ENCODE measurements at regions not wholly inside any gene's neighbourhood (a gene's known extent, or its start where the extent isn't known, plus 50 kb on each side); places are given as distances from the start of the nearest gene placed in this dataset.
"Not testable (repeated sequence)": the region's sequence is repeated elsewhere in the genome, so short reads cannot be mapped to it uniquely, and the experiment has no call there.

DNA sequence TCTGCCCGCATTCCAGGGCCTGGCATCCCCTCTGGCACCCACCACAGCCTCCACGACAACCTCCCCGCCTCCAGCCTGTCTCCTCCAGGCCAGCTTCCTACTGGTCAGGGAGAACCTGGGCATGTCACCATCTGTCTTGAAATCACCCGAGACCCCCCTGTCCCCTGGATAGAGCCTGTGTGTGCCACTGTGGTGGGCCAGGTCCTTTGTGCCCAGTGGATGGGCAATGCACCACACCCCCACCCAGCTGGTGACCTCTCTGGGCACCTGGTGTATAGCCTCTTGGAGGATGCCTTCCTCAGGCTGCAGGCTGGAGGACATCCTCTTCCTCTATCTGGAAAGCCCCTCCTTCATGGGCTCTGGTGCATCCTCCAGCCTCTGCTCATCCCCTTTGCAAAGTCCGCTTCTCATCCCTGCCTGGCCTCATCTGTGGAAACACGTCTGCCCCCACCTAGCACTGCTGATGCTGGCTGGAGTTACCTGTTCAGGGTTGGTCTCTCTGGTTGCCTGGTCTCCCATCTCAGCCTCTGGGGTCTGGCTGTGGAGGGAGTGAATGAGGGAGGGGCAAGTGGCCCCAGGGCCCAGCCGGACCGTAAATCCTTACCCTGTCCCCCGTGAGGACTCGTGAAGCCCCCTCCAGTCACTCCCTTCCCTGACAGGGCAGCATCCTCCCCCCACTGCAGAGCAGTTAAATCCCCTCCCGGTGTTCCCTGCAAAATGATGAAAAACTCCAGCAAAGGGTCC, 589.6 kb downstream of the TBC1D22A start:
- DNase-seq: no peak

GRCh38 chr22:47346287-47346686, 583.8 kb downstream of the TBC1D22A start:
- DNase-seq: not testable (repeated sequence)

DNA sequence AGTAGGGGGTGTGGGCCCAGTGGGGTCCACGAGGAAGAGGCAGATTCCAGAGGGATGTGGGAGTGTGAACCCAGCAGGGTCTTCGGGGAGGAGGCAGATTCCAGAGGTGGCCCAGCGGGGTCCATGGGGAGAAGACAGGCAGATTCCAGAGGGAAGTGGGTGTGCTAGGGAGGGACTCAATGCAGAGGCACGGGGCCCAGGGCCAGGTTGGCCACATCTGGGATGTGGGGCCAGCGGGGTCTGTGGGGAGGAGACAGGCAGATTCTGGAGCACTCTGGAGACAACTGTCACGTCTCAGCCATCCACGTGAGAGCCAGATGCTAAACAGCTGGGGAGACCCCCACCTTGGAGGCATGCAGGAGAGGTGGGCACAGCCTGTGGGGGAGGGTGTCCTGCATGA, 582.6 kb downstream of the TBC1D22A start:
- DNase-seq: no peak

GRCh38 chr22:47344414-47344813, 582.0 kb downstream of the TBC1D22A start:
- DNase-seq: no peak

GRCh38 chr22:47343611-47344010, 581.2 kb downstream of the TBC1D22A start:
- DNase-seq: no peak

DNA sequence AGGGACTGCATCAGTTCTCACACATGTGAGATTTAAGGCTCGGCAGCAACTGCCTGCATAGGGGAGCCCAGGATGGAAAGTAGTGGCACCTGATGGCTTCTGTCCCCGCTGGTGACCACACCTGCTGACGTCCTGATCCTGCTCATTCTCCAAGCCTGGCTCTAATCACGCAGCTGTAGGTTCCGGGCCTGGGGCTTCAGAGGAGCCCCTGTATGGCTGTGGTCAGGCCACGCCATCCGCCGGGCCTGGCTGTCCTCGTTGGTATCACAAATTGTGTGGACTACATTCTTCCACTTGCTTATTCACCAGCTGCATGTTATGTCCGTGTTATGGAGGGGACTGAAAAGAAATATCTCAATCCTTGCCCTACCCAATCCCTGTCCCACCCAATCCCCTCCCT, 580.0 kb downstream of the TBC1D22A start:
- no peak for DNase-seq

DNA sequence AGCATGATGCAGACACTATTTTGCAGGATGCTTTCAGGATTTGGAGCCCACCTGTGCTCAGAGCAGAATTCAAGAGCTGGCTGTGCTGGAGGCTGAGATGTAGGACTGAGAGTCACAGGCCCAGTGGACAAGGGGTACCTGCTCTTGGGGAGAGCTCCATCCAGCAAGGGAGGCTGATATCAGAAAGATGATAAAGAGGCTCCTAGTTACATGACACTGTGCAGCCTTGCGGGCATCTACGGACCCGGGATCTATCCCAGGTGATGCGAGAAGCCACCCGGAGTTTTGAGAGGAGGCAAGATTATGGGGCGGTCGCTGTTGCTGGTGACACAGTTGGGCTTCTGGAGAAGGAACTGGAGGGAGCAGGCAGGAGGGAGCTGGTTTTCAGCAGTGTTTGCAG, 579.0 kb downstream of the TBC1D22A start:
- DNase-seq: no peak

DNA sequence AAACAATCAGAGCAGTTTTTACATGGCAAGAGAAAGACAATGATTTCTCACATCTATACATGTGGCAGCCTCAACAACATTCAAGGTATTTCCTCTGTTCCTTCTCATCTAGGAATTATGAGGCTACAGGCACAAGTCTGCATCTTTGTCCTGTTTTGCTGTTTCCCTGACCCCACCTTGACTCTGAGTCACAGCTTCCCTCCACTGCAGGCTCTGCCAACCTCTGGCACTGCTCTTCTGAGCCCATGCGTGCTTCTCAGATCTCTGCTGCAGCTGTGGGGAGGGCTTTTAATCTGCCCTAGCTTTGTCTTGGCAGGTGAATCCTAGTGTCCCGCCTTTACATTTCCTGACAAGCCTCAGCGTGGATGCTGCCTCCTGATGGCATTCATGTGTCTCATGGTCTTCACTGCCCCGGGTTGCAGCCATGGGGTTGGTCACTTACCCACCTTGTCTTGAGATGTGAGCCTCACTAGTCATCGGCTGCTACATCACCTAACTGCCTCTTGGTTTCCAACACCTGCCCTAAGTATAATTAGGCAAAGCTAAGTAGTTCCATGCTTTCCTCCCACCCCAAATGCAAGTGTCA, 578.5 kb downstream of the TBC1D22A start:
- DNase-seq: no peak

DNA sequence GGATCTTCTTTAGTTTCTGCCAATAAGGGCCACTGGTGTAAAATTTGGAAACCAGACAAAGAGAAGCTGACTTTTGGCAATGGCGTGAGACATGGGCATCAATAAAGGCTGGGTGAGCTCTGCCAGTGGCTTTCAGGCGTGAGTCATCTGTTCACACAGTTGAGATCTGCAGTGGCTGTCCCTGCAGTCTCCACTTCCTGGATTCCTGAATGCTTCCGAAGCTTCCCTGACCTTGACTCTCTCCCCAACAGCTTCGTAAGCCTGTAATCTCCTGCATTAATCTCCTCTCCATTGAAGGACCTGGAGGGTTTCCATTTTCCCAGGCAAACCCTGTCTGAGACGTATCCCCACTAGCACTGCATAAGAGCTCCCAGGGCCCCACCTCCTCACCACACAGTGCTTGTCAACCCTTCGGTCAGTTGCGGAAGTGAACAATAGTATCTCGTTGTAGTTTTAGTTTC, 574.7 kb downstream of the TBC1D22A start:
- DNase-seq: peak; percentile 83 to 92

DNA sequence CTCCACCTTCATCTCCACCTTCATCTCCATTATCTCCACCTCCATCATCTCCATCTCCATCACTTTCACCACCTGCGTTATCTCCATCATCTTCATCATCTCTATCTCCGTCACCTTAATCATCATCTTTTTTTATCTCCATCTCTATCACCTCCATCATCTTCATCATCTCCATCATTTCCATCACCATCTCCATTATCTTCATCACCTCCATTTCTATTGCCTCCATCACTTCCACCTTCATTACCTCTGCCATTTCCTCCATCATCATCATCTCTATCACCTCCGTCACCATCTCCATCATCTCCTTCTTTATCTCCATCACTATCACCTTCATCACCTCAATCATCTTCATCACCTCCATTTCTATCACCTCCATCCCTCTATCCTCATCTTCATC, 573.5 kb downstream of the TBC1D22A start:
- DNase-seq: no peak

DNA sequence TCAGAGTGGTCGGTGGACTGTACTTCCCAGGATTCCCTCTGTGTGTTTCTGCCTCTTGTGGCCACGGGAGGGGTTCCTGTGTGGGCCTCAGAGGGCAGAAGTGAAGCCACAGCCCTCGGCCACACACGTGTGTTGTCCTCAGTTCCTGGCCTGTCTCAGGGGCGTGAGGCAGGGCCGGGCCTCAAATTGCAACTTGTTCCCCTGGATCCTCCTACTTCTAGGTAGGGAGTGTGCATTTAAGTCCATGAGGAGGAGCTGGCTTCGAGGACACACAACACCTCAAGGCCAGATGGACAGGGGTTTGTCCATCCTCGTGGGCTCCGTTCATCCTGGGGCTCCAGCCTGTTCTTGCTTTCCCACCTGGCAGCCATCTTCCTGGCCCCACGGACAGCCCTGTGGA, 573.0 kb downstream of the TBC1D22A start:
- no peak for DNase-seq

GRCh38 chr22:47334601-47335000, 572.2 kb downstream of the TBC1D22A start:
- no peak for DNase-seq

DNA sequence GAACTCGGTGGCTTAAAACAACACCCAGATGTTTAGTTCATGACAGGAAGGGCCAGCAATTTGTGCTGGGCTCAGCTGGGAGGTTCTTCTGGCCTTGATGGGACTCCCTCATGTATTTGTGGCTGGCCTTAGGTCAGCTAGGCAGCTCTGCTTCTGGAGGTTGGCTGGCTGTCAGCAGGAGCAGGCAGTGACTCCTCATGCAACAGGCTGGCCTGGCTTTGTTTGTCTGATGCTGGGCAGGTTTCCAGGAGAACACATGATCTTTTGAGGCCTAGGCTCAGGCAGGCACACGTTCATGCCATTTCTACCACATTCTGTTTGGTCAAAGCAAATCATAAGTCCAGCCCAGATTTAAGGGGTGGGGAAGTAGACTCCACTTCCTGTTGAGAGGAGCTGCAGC, 571.2 kb downstream of the TBC1D22A start:
- peak; percentile 42 to 70 for DNase-seq

- no peak for DNase-seq
Measured at GRCh38 chr22:47332246-47332980, 570.0 kb downstream of the TBC1D22A start.

DNA sequence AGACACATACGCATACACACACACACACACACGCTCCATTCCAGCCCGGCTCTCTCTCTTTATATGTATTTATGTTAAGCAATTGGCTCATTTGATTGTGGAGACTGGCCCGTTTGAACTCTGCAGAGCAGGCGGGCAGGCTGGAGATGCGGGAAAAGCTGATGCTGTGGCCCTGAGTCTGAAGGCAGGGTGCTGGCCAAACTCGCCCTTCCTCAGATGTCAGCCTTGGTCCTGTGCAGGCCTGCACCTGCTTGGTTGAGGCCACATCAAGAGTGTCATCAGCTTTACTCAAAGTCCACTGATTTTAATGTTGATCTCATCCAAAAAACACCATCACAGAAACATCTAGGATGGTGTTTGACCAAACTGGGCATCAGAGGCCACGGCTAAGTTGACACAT, 569.3 kb downstream of the TBC1D22A start:
- no peak for DNase-seq

DNA sequence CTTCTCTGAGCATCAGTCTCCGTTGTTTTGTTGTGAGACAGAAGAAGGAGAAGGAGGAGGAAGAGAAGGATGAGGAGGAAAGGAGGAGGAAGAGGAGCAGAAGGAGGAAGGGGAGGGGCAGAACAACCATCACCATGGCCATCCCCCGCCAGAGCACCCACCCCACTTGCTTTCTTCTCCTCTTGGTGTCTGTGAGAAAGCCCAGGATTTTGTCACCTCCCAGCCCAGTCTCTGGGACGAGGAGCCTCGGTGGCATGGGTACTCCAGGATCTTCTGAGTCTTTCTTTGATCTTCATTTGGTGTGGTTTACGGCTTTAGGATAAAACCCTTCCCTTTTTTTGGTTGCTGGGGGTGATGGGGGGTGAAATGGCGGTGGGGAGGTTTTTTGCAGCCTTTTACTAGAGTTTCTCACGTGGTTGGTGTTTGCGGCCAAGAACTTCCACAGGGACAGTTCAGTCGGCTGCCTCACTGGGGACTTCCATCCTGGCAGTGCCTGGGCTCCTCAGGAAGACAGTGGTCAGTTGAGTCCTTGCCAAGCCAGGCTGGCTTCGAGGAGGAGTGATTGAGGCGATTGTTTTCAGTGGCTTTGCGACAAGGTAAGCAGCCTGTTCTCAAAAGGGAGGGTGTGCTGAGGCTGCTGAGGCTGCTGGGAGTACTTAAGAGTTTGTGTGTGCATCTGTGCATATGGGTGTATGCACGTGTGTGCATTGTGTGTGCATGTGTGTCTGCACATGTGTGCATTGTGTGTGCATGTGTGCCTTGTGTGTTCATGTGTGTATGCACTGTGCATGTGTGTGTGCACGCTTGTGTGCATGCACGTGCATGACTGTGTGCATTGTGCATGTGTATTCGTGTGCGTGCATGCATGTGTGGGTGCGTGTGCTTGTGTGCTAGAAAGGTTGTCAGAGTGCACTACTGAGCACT, 567.5 kb downstream of the TBC1D22A start:
- no peak for DNase-seq

GRCh38 chr22:47328550-47329243, 566.2 kb downstream of the TBC1D22A start:
- DNase-seq: peak; percentile 83 to 94

- DNase-seq: no peak
Measured at GRCh38 chr22:47327241-47327640, 564.8 kb downstream of the TBC1D22A start.

DNA sequence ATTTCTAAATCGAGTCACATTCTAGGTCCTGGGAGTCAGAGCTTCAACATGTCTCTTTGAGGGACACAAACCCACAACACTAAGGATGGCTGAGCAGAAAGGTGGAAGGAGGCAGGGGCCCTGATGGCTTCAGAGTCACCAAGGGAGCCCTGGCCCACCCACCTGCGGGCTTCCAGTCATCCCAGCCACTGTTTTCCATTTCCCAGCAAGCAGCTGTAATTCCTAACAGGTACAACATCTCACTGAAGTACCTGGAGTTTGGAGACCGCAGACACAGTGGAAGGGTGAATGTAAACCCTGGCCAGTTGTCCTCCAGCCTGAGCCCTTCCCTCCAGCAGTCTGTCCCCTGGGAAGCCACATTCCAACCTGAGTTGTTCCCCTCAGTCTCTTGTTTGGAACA, 562.8 kb downstream of the TBC1D22A start:
- no peak for DNase-seq

DNA sequence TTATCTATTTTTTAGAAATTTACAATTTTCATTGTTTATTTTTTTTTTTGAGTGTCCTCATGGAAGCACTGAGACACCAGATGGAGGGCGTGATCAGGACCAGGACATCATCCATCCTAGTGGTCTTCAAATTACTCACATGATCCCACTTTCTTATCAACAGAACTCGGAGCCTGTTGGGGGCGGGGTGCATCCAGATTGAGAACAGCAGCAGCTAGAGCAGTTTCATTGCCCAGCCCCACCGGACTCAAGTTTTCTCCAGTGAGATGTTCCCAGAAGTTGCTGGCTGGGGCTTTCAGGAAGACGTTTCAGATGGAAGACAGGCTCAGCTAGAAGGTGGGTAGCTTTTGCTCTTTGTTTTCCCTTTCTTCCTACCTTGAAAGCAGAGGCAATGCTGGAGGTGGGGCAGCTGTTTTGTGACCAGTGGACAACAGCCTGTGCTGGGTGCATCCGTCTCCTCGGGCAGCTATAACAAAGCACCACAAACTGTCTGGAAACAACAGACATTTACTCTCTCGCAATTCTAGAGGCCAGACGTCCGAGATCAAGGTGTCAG, 562.1 kb downstream of the TBC1D22A start:
- DNase-seq: no peak

DNA sequence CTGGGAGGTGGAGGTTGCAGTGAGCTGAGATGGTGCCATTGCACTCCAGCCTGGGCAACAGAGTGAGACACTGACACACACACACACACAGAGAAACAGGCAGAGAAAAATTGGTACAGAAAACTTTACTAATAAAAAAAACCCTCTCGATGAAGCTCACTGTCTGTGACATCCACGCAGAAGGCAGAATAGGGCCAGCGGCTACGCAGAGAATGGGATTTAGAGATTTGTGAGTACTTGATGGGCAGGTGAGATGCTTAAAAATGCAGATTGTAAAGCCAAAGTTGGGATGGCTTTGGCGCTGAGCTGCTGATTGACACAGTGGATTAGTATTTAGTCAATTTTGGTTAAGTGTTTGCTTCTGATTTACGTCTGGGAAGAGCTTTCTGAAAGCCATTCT, 561.1 kb downstream of the TBC1D22A start:
- no peak for DNase-seq

DNA sequence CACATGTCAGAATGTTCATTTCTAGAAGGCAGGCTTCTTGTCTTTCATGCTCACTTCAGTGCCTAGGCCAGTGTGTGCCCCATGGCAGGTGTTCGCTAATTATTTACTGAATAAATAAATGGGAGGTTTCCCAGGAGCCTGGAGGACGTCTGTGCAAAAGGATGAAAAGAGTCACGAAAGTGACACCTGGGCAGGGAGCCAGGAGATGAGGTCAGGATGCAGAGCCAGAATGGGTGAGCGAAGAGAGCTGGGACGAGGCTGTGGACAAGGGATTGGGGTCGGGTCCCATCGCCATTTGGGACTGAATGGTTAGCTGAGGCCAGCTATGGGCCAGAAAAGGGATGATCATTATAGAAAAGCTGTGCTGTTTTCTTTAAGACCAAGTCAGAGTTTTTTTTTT, 560.4 kb downstream of the TBC1D22A start:
- no peak for DNase-seq

Measured in SW 1271 (cell line).